D341Med (cell line): ENCODE measurements at regions not wholly inside any gene's neighbourhood (a gene's known extent, or its start where the extent isn't known, plus 50 kb on each side); places are given as distances from the start of the nearest gene placed in this dataset.
A peak's percentile ranks its signal among the peaks of the same experiment; 100 is the strongest.

Experiments used
- DNase-seq: peaks from one replicate; pipeline ENCODE4 v3.0.0; 2012; ENCODE audit warnings: low spot score

DNA sequence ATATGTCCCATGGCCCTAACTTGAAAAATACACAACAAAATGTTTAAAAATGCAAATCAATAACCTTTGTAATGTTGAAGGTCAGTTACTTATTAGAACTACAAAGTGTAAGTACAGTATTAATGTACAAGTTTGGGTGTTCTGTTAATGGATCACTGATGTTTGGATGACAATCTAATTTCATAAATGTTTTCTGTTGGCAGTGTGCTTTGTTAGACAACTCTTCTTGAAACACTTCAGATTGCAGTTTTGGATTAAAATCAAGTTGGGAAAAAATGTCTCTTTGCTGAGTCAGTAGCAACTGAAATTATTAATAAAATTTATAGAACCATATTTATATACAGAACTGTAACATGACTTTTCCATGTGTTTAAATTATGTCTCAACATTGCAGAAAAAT is 1063.5 kb upstream of the PCDH9 start:
- DNase-seq: no peak

DNA sequence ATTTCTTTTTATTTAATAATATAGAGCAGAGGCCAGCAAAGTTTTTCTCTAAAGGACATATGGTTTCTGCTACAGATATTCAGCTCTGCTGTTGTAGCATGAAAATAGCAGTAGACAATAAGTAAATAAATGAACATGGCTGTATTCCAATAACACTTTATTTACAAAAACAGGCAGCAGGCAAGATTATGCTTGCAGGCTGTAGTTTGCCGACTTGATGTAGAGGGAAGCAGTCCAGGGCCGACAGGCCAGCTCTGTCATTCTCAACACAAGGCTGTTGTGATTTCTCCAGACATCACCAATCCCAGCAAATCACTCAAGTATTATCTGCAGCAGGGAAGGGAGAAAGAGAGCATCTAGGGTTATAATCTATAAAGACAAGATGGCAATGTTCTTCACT is 1062.5 kb upstream of the PCDH9 start:
- DNase-seq: no peak

- no peak for DNase-seq
Observed at GRCh38 chr13:68291595-68291994, 1061.5 kb upstream of the PCDH9 start.

GRCh38 chr13:68275758-68276157 is 1045.6 kb upstream of the PCDH9 start:
- DNase-seq: no peak

DNA sequence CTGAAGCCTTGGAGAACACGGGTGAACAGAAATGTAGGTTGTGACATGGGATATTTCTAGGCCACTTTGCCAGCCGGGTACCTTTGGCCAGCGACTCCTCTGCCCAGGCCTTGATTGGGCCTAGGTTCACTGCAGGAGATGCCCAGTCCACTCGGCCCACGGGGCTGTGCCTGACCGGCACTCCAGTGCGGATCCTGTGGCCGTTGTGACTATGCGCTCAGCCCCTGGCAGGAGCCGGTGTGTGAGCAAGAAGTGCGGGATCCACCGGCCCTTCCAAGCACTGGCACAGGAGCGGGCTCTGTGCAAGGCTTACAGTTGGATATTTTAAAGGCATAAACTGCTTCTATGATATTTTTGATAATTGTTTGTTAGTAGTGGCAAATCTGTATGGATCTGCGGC is 1042.5 kb upstream of the PCDH9 start:
- DNase-seq: no peak

GRCh38 chr13:68264692-68265091 is 1034.6 kb upstream of the PCDH9 start:
- no peak for DNase-seq

GRCh38 chr13:68261105-68261504 is 1031.0 kb upstream of the PCDH9 start:
- no peak for DNase-seq

GRCh38 chr13:68257111-68257842 is 1027.1 kb upstream of the PCDH9 start:
- DNase-seq: peak; percentile 32

GRCh38 chr13:68254151-68254550 is 1024.0 kb upstream of the PCDH9 start:
- no peak for DNase-seq

DNA sequence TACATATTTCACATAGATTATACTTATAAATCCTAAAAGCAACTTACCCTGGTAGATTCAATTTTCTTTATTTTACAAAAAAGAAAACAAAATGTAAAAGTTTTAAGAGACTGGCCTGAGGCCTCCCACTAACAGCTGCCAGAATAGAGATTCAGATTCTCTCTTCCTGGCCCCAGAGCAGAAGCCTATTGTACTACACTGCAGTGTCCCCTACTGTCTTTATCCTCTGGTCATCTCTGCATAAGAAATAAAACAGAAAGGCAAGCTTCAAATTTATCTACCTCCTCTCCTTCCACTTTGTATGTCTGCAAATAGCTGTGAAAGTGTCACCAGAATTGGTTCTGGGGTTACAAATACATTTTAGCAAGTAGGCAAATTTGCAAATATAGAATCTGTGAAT is 1004.1 kb upstream of the PCDH9 start:
- no peak for DNase-seq

- DNase-seq: no peak
Observed at GRCh38 chr13:68232351-68233130, 1002.4 kb upstream of the PCDH9 start.

DNA sequence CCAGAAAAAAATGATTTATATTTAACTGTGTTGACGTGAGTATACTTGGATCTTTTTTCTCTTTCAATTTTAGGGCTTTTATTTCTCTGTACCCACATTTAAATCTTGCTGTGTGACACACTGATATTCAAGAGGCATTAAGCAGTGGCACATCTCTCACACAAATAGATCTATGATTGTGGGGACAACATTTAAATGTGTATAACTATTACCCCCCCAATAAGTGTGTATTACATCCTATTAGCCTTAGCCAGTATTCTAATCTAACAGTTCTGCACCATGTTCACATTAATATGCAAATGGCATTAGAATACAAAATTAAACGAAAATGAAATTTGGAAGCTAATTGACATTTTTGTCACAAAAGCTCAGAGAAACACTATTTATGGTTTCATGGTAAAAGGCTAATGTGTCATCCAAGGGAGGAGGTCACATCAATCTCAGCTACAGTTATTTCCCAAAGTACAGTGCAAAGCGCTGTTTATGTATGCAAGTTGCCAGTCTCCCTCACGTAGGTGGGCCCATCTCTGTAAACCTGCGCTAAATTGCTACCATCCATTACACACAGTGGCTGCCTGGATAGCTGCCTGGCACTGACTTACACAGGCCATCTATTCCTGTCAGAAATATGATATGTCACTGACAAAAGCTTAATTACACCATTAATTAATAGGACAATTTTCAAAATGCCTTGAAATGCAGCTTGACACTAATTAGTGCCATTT is 984.7 kb upstream of the PCDH9 start:
- DNase-seq: no peak

DNA sequence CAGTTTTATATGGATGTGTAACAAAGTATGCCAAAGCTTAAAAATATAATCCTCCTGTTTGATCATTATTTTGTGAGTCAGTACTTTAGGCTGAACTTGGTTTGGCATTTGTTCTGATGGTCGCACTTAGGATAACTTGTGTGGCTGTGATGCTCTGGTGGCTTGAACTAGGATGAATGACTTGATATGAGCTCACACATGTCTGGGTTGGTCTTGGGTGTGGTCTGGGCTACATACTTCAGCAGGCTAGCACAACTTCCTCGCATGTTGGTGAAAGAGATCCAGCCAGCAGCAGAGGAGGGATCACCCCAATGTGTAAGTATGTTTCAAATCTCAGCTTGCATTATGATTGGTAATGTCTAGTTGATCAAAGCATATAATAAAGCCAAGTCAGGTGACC is 969.1 kb upstream of the PCDH9 start:
- no peak for DNase-seq

GRCh38 chr13:68190818-68191217 is 960.7 kb upstream of the PCDH9 start:
- no peak for DNase-seq

- no peak for DNase-seq
Observed at GRCh38 chr13:68185444-68186141, 955.5 kb upstream of the PCDH9 start.

GRCh38 chr13:68176475-68176874 is 946.3 kb upstream of the PCDH9 start:
- DNase-seq: no peak

- DNase-seq: no peak
Observed at GRCh38 chr13:68174893-68175292, 944.8 kb upstream of the PCDH9 start.

DNA sequence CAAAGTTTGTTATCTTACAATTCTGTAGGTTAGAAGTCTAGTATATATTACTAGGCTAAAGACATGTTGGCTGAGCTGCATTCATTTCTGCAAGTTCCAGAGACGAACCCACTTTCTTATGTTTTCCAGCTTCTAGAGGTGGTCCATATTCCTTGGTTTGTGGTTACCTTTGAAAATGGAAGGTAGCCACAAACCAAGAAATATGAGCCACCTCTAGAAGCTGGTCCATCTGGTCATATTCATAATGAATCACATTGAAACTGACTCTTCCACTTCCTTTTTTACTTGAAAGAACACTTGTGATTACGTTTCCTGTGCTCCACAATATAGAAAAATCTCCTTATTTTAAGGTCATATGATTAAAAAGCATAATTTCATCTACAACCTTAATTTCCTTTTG is 943.0 kb upstream of the PCDH9 start:
- DNase-seq: no peak

DNA sequence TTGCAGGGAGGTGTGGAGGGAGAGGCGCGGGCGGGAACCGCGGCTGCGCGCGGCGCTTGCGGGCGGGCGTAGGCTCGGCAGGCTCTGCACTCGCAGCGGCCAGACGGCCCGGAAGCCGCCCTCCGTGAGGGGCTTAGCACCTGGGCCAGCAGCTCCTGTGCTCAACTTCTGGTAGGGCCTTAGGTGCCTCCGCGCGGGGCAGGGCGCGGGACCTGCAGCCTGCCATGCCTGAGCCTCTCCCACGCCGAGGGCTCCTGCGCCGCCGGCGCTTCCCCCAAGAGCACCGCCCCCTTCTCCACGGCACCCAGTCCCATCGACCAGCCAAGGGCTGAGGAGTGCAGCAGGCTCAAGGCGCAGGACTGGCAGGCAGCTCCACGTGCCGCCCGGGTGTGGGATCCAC is 940.8 kb upstream of the PCDH9 start:
- no peak for DNase-seq

DNA sequence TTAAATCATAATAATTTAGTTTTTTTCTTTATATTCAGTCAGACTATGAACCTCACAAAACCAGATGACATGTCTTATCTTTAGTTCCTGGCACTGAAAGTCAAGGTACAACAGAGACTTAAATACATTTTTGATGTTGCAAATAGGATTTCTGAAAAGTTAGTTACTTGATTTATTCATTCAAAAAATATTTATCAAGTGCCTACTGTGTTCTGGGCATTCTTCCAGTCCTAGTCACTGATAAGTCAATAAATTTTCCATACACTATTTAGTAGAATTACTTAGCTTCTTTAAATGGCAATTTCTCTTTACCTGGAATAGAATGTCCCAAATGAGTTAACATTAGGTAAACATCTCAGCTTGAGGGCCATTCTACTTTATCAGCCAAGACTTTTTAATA is 938.3 kb upstream of the PCDH9 start:
- no peak for DNase-seq

DNA sequence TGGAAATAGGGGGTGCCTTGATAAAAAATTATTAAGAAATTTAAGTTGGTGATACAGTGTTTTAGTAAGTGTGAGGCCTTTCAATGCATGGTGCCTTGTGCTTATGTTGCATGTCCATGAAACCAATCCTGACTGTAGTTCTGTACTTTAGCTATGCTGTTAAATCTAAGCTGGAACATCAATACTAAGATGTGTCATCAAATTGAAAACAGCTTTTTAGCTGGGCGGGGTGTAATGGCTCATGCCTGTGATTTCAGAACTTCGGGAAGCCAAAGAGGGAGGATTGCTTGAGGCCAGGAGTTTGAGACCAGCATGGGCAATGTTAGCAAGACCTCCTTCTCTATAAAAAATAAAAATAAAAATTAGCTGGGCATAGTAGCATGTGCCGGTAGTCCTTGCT is 930.3 kb upstream of the PCDH9 start:
- DNase-seq: no peak

- DNase-seq: no peak
Observed at GRCh38 chr13:68152414-68152813, 922.3 kb upstream of the PCDH9 start.
